ENCODE measurements at regions not wholly inside any gene's neighbourhood (a gene's known extent, or its start where the extent isn't known, plus 50 kb on each side); places are given as distances from the start of the nearest gene placed in this dataset.
A peak's percentile ranks its signal among the peaks of the same experiment; 100 is the strongest.

GRCh38 chr17:77449908-77450741 lies 309.4 kb downstream of the SEC14L1 start:
- DNase-seq, result peak; percentile 50

GRCh38 chr17:77450742-77451244 lies 310.0 kb downstream of the SEC14L1 start:
- DNase-seq, result no peak

- DNase-seq, result peak; percentile 46
Measured at GRCh38 chr17:77451245-77451893, 310.6 kb downstream of the SEC14L1 start.

GRCh38 chr17:77451894-77452852 lies 311.4 kb downstream of the SEC14L1 start:
- DNase-seq, result peak; percentile 57

- DNase-seq, result no peak
Measured at GRCh38 chr17:77453613-77454241, 313.0 kb downstream of the SEC14L1 start.

- DNase-seq, result peak; percentile 15
Measured at GRCh38 chr17:77454242-77455095, 313.7 kb downstream of the SEC14L1 start.

GRCh38 chr17:77455111-77455890 lies 314.5 kb downstream of the SEC14L1 start:
- DNase-seq, result no peak

GRCh38 chr17:77455891-77456260 lies 315.1 kb downstream of the SEC14L1 start:
- DNase-seq, result no peak

GRCh38 chr17:77456271-77456950 lies 315.6 kb downstream of the SEC14L1 start:
- no peak for DNase-seq

- no peak for DNase-seq
Measured at GRCh38 chr17:77456951-77457548, 316.3 kb downstream of the SEC14L1 start.

- no peak for DNase-seq
Measured at GRCh38 chr17:77457572-77458201, 316.9 kb downstream of the SEC14L1 start.

- no peak for DNase-seq
Measured at GRCh38 chr17:77458202-77459017, 317.6 kb downstream of the SEC14L1 start.

- DNase-seq, result no peak
Measured at GRCh38 chr17:77459018-77459755, 318.4 kb downstream of the SEC14L1 start.

- DNase-seq, result no peak
Measured at GRCh38 chr17:77460514-77461046, 319.8 kb downstream of the SEC14L1 start.

- DNase-seq, result no peak
Measured at GRCh38 chr17:77461277-77462057, 320.7 kb downstream of the SEC14L1 start.

- DNase-seq, result no peak
Measured at GRCh38 chr17:77462090-77462489, 321.3 kb downstream of the SEC14L1 start.
